GM12892 (cell line): ENCODE measurements at regions not wholly inside any gene's neighbourhood (a gene's known extent, or its start where the extent isn't known, plus 50 kb on each side); places are given as distances from the start of the nearest gene placed in this dataset.

ENCODE experiments used
- DNase-seq: peaks from one replicate; pipeline ENCODE4 v3.0.0; 2011; ENCODE audit not compliant: insufficient read length
- FAIRE-seq: peaks from 2 replicates; lab custom pipeline; 2011; peaks lifted over from hg19 to GRCh38; lab: Jason Lieb, UNC
- POLR2A ChIP-seq: IDR thresholded peaks from 2 replicates; pipeline ENCODE4 v1.6.1; 2011; ENCODE audit warnings: low read depth, low read length, control low read depth
- POLR2AphosphoS5 ChIP-seq: IDR thresholded peaks from 2 replicates; pipeline ENCODE4 v1.6.1; 2011; ENCODE audit warnings: low read depth, low read length, control low read depth
- TAF1 ChIP-seq: IDR thresholded peaks from 2 replicates; pipeline ENCODE4 v1.6.1; 2011; ENCODE audit warnings: low read depth, mild to moderate bottlenecking, control low read depth, low read length, borderline replicate concordance

DNA sequence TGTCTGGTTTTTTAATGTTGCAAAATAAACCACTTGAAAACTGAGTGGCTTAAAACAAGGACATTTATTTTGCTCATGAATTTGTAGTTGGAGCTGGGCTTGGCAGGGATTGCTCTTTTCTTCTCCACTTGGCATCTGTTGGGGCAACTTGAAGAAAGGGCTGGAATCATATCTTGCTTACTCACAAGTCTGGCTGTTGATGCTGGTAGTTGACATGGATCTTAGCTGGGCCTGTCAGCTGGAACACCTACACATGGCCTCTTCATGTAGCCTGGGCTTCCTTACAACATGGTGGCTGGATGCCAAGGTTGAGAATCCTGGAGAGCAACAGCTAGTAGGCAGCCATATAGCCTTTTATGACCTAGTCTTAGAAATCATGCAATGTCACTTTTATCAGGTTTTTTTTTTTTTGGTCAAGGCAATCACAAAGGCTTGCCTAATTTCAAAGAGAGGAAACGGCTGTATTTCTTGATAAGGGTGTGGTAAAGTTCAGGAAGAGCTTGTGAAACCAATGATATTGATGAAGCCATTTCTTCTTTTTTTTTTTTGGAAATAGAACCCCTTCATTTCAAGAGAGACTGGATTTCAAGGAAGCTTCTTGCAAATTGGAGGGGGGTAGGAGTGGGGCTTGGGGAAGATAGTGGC, 262.1 kb downstream of the IL20RB start:
- TF ChIP-seq POLR2AphosphoS5 (no peak), POLR2A (no peak), TAF1 (no peak)
- FAIRE-seq (no peak), DNase-seq (no peak)

DNA sequence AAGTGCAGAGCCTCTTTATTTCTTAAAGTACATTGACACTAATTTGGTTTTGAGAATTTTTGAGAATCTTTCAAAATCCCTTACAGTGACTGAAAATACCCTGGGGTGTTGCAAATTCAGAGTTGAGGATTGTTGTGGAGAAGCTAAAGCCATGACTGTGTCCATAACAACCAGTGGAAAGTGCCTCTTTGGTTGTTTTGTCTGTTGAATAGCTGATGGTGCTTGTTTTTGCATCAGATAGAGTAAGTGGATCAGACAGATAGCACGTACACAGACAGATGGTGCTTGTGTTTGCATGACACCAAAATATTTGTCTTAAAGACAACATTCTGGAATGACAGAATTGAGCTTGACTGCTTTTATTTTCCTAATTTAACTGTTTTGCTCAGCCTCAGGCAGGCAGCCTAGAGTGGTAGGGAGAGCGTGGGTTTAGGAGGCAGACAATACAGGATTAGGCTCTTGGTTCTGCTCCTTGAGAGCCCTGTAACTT, 265.0 kb downstream of the IL20RB start:
- TF ChIP-seq POLR2A (no peak), TAF1 (no peak), POLR2AphosphoS5 (no peak)
- DNase-seq (no peak), FAIRE-seq (peak; percentile 30)

DNA sequence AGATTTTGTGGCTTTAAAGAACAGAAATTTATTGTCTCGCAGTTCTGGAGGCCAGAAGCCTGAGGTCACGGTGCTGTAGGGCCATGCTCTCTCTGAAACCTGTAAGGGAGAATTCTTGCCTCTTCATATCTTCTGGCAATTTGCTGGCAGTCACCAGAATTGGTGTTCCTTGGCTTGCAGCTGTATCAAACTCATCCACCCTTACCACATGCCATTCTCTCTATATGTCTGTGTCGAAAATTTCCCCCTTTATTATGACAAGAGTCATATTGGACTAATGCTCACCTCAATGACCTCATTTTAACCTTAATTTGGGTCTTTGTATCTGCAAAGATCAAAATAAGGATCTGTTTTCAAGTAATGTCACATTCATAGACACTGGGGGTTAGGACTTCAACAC, 266.7 kb downstream of the IL20RB start:
- no peak for DNase-seq
- no peak for TF ChIP-seq POLR2A
- no peak for TF ChIP-seq TAF1
- TF ChIP-seq POLR2AphosphoS5: no peak
- peak; percentile 44 for FAIRE-seq

DNA sequence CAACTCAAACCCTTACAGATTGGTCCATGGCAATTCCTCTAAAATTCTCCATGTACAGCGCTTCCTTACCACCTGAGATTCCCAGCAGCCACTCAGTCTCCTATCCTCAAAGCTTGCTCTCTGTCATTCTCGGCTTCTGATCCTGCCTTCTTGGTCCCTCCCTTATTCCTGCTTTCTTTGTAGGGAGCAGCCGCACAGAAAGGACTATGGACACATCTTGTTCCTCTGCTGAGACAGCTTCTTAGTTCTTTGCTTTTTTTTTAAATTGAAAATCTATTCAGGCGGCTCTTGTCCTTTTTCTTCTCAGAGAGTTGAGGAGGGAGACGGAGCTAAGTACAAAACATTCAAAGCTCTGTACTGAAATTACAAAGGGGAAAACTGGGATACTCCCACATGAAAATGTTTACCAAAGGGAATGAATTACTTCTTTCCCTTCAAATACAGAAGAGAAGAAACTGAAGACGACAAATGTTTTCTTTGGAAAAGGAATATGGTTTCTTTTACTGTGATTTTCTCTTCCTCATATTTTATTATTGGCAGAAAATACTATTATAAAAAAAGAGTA, 285.1 kb downstream of the IL20RB start:
- no peak for DNase-seq
- TF ChIP-seq TAF1 (no peak), POLR2AphosphoS5 (no peak), POLR2A (no peak)
- no peak for FAIRE-seq

DNA sequence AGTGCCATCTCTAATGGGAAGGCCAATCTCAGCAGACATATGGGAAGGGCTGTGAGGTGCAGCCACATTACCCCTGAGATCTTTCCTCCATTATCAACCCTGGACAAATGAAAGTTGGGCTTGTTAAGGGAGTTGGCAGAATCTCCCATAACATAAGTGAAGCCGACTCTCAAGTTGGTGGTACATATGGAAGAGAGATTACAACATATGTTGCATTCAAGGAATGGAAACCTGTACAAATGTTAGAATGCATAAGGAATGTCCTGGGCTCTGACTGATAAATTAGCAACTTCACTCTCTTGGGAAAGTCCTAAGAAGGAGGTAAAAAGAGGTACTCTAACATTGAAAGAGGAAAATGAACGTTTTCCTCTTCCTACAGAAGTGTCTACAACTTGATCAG, 288.7 kb downstream of the IL20RB start:
- TF ChIP-seq POLR2A (no peak), TAF1 (no peak), POLR2AphosphoS5 (no peak)
- no peak for DNase-seq
- FAIRE-seq: no peak

DNA sequence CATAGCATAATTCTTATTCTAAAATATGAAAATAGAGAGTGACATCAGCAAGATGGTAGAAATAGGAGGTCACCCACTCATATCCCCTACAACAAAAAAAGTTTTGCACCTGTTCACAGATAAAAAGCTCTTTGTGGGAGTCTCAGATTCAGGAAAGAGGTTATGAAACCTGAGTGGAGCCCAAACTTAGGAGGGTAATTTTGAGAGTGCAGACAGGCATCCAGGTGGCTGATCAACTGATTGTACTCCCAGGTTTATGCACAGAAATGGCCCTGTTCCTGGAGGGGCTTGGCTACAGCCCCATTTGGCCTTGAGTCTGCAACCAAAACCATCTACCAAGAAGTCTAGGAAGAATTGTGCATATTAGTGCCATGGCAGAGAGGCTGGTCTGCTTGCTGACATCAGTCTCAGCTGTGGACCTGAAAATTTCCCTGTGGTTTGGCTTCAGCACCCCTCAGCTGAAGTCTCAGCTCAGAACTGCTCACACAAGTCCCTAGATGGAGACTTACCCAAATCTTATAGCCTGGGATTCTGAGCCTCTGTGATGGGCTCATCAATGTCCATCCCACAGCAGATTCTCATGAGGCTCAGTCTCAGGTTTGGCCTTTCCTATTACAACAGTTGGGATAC, 291.6 kb downstream of the IL20RB start:
- FAIRE-seq (peak; percentile 40), DNase-seq (no peak)
- TF ChIP-seq POLR2A (no peak), TAF1 (no peak), POLR2AphosphoS5 (no peak)

DNA sequence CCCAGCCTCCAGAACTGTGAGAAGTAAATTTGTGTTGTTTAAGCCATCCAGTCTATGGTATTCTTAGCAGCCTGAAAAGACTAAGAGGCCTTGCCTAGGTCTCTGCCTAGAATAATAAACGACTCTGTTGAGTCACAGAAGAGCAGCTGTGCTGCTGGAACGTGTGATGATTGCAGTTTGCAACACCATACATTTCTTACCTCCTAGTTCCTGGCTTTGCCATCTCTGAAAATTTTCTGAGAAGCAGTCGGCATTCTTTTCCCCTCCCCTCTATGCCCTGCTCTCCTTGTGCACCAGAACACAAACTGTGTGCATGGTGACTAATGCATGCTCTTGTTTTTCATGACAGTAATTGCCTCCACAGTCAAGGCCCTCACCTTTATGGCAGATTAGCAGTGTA, 301.3 kb downstream of the IL20RB start:
- no peak for DNase-seq

DNA sequence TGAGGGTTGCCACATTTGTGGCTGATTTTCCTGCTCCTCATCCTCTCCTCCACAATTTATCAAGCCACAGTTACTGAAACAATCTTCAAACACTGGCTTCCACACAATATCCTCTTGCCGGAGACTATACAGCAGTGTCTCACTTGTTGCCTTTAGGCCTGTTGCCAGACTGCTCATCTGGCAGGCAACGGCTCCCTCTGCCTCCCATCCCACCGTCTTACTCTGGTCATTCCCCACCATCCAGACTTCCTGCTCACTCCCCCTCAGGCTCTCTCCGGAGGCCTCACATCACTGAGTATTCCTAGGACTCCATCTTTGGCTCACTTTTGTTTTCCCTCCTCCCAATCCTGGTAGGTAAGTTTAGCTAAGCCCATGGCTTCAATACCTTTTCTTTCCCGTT, 301.9 kb downstream of the IL20RB start:
- TF ChIP-seq POLR2AphosphoS5 (no peak), TAF1 (no peak), POLR2A (no peak)
- DNase-seq: no peak
- FAIRE-seq: no peak

More for the DNA sequence above, 301.3 kb downstream of the IL20RB start:
- TF ChIP-seq TAF1 (no peak), POLR2AphosphoS5 (no peak), POLR2A (no peak)
- FAIRE-seq: no peak

DNA sequence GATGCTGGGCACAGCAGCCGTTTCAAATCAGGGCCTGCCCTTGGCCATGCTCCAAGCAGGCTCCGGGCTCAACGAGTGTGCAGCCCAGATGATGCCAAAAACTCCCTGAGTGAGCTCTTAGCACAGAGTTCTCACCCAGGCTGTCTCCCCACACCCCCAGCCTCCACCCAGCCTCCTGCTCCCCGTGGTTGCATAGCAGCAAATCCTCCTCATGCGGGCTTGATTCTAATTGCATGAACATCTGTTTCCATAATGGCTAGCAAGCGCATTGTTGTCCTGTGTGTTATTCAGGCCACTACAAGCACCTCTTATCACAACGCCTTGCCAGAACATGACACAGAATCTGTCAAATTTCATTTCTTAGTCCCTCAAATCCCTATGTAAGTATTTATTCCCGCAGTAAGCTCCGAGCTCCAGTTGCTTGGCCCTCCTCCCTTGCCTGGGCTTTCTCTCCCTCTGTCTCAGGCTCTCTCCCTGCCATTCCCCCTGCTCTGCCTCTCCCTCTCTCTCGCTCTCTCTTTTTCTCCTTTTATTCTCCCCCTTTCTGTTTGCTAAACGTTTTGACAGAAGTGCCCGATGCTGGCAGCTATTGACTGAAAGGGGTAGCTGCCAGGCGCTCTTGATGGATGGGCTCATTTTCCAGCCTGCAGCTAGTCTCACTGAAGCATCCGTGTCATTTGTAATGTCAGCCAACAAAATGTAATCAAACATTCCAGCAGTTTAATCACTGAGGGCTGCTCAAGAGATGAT, 306.5 kb downstream of the IL20RB start:
- DNase-seq (no peak), FAIRE-seq (no peak)
- TF ChIP-seq POLR2AphosphoS5: no peak
- TF ChIP-seq TAF1: no peak
- TF ChIP-seq POLR2A: no peak

DNA sequence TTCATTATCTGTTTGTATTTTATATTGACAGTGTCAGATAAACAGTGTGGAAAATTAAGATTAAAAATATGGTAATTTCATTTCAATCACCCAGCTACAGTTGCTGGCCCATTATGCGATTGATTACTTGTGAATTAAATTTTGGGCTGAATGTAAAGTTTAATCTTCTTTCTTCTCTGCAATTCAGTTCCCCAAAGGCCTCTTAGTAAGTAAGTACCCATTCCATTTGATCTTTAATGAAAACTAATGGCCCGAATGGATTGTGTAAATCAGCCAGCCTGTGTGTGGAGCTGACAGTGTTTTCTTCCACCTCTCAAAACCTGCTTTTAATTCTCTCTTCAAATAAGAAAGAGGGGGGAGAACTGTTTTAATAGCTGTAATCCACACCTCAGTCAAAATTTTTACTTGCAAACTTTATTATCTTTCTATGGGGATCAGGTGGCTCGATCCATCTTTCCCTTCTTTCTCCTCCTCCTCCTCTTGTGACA, 307.1 kb downstream of the IL20RB start:
- FAIRE-seq: no peak
- DNase-seq: no peak
- TF ChIP-seq POLR2A (no peak), POLR2AphosphoS5 (no peak), TAF1 (no peak)

DNA sequence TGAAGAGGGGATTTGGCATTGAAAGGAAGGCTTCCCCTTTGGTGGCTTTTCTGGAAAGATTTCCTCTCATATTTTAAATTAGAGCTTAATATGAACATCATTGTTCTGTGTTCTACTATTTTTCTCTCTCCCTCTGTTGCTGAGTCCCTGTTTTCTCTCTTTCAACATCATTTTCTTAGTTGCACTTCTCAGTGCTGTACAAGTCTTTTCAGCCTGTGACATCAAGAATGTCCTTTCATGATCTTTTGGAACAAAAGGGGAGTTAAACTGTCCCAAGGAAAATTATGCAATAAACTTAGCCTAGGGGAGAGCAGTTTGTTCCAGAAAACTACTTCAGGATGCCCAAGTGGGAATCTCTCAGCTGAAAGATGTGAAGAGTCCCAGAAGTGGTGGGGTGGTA, 325.1 kb downstream of the IL20RB start:
- FAIRE-seq (no peak), DNase-seq (no peak)
- TF ChIP-seq POLR2A (no peak), POLR2AphosphoS5 (no peak), TAF1 (no peak)
